Suppressor macrophage treated with lipopolysaccharide for 4 hours (primary cell): ENCODE measurements at regions not wholly inside any gene's neighbourhood (a gene's known extent, or its start where the extent isn't known, plus 50 kb on each side); places are given as distances from the start of the nearest gene placed in this dataset.

Experiments used
- DNase-seq: peaks from one replicate; pipeline ENCODE4 v3.0.0-alpha.2; 2020

DNA sequence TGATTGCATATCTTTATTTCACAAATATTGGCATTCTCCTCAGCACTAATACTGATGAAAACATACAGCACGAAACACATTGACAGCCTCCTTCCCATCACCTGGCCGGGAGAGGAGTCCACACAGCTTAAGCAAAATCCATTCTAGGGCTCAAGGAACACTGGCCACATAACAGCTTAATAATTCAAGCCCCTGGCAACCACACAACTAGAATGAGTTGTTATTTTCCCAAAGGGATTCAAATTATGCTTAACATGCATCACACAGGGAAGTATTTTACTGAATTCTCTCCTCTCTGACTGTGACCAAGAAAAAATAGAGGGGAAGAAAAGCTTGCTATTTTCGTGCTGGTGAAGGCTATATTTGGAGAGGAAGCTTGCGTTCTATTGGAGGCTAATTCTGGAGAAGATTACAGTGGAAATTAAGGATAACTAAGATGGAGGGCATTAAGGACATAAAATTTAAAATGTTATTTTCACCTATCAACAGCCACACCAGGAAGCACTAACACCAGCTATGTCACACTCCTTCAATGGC, 198.5 kb downstream of the ADGRG6 start:
- no peak for DNase-seq

DNA sequence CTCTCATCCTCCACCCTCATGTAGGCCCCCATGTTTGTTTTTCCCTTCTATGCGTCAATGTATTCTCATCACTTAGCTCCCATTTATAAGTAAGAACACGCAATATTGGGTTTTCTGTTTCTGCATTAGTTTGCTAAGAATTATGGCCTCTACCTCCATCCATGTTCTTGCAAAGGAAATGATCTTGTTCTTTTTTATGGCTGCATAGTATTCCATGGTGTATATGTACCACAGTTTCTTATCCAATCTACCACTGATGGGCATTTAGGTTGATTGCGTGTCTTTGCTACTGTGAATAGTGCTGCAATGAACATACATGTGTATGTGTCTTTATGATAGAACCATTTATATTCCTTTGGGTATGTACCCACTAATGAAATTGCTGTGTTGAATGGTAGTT, 200.0 kb downstream of the ADGRG6 start:
- no peak for DNase-seq

DNA sequence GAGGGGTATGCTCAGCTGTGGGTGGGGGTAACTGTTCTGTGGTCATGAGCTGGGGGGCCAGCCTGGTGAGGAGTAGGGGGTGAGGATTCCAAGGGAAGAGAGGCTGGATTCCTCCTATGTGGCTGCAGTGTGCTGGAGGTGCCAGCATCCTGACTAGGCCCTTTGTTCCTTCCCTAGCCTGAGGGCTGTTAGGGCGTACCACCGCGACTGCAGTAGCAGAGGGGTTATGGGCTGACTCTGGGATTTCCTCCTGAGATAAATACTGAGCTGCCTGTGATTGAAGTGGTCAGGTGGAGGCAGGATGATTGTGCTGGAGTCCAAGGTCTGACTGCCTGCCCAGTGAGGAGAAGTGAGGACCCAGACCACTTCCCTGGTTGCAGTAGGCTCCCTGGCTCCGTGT, 205.3 kb downstream of the ADGRG6 start:
- DNase-seq: no peak

DNA sequence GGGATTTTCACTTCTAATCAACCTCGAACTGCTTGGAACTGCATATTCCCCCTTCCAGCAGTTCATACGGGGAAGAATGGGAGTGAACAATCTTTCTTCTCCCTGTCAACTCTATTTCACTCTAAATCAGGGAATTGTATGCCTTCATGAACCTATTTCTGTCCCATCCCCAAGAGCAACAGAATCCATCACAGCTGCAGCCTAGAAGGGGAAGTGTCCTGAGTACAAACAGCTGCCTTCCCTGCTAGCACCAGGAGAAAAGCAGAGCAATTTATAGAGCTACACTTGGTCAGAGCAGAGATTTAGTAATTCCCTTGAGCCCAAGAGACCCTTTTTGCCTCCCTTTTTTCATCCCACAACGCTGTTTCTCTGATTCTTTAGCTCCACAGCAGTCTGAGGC, 208.4 kb downstream of the ADGRG6 start:
- no peak for DNase-seq

DNA sequence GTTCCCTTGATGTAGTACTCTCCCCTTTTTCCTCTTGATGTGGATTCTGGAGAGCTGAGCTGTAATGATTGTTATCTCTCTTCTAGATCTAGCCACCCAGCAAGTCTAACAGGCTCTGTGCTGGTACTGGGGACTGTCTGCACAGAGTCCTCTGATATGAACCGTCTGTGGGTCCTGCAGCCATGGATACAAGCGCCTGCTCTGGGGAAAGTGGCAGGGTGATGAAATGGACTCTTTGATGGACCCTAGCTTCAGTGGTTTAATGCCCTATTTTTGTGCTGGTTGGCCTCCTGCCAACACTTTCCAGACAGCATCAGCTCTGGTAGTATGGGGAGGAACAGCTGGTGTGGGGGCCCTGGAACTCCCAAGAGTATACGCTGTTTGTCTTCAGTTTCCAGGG, 216.3 kb downstream of the ADGRG6 start:
- no peak for DNase-seq

DNA sequence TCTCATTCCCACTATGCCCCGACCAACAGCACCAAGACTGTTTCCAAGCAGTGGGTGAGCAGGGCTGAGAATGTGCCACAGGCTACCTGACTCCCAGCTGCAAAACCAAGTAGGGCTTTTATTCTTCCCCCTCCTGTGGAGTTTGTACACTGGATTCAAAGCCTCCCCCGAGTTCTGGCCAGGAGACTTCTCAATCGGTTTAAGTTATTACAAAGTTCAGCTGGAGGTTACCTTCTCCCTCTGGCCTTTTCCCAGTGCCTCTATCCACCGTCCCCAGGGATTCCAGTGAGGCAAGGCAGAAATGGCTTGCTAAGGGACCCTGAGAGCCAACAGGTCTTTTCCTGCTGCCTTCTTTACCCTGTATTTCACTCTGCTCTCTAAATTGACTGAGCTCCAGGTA, 217.0 kb downstream of the ADGRG6 start:
- no peak for DNase-seq

DNA sequence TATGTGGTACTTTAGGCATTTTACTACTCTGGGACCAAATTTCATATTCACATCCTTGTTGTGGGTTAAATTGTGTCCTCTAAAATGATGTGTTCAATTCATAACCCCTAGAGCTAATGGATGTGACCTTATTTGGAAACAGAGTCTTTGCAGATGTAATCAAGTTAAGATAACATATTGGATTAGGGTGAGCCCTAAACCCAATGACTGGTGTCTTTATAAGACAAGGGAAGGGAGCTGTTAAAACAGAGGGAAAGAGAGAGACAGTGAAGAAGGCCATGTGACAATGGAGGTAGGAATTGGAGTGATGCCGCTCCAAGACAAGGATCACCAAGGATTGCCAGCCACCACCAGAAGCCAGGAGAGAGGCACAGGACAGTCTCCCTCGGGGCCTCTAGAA, 220.0 kb downstream of the ADGRG6 start:
- DNase-seq: no peak

DNA sequence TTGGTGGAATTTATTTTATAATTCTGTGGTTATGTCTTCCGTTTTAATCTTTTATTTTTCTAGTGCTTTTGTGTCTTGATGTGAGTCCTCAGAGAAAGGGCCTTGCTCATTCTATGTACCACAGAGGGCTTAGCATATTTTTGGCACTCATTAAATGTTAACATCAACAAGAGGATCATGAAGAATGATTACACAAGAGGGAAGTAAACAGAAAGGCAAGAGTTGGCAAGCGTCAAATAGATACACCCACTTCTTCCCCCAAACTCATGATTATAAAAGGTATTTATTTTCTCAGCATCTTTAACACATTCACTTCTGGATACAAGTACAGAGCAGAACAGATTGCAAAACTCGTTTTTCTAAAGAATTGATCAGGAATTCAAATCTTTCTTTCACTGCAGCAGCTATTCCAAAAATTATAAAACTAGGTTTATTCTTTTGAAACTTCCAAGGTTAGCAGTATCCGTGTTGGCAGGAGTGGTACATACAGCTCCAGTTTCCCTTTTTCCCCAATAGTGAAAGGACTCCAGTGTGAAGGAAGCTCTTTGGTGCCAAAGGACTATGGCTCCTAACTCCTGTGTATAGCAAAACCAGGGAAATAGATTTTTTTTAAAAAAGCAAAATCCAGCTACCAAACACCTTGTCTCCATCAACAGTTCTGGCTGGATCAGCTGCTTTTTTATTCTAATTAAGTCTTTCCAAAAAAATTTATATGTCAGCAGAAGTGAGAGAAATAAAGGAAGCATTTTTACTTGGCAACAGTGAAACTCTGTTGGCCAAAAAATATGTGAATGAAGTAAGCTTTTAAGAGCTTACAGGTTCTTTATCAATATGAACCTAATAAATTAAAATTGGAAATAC, 221.9 kb downstream of the ADGRG6 start:
- DNase-seq: no peak

DNA sequence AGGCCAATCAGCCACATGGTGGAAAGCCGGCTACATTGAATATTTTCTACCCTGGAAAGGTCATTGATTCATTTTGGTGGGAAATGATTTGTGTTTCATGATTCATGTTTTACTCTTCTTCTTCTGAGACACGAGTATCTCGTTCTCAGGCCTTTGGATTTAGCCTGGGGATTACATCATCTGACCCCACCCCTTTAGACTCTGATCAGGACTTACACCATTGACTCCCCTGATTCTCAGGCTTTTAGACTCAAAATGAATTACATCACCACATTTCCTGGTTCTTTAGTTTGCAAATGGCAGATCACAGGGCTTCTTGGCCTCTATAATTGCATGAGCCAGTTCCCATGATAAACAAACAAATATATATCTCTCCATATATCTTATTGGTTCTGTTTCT, 228.8 kb downstream of the ADGRG6 start:
- DNase-seq: no peak

DNA sequence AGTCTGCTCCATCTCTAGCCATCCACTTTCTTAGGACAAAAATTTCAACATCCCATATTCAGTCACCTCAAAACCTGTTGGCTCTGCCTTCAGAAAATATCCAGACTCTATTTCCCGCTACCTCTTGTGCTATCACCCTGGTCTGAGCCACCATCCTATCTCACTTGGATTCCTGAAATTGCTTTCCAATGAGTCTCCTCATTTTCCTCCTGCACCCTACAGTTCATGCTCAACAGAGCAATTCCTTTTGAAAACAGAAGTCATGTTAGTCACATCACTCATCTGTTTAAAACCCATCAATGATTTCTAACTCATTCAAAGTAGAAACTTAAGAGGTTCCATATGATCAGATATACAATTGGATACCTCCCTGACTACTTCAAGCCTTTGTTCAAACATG, 229.9 kb downstream of the ADGRG6 start:
- no peak for DNase-seq

DNA sequence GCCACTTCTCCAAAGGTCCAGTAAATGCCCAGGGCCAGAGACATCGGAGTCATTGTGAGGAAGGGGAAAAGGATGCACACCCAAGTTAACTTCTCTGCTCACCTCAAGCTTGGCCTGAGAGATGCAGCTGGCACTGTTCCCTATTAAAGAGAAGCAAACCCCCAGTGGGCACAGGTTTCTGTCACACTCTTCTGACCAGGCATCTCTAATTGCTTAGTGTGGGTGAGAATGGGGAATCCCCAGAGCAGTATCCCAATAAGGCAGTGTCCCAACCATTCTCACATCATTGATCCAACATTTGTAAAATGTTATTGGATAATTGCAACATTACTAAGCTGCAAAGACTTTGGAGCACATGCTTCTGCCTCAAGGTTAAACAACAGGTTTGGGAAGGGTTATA, 232.3 kb downstream of the ADGRG6 start:
- no peak for DNase-seq

DNA sequence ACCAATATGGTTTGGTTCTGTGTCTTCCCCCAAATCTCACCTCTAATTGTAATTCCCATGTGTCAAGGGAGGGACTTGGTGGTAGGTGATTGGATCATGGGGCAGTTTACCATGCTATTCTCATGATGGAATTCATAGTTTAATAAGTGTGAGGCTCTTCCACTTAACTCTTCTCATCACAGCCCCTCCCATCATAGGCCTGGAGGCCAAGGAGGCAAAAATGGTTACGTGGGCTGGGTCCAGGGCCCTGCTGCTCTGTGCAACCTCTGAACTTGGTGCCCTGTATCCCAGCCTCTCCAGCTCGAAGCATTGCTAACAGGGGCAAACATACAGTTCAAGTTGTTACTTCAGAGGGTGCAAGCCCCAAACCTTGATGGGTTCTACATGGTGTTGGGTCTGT, 232.7 kb downstream of the ADGRG6 start:
- DNase-seq: no peak

DNA sequence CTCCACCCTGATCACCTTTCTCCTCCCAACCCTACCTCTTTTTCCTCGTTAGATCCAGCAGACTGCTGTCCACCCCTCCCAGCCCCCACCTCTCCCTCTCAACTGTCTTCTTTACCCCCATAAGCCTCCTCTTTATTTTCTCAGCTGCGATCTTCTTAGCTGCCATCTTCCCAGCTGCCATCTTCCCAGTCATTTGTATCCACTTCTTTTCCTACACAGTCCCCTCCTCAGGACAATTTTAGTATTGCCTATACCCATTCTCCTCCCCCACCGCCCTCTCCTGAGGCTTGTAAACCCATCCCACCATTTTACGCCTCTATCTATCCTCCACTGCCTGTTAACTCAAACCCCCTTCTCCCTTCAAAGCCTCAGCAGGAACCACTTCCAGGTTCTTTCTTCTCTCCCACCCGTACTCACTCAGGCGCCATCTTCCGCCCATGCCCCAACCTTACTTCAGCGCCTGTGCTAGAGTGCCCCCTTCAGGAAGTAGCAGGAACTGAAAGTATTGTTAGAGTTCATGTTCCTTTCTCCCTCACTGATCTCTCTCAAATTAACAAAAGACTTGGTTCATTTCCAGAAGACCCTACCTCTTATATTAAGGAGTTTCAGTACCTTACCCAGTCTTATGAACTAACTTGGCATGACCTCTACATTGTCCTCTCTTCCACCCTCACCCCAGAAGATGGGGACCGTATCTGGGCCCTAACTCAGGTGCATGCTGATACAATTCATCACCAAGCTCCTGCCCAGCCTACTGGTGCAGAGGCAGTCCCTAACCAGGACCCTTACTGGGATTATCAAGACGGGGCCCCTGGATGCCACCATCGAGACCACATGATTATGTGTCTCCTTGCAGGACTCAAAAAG, 236.0 kb downstream of the ADGRG6 start:
- peak; percentile 5 for DNase-seq

DNA sequence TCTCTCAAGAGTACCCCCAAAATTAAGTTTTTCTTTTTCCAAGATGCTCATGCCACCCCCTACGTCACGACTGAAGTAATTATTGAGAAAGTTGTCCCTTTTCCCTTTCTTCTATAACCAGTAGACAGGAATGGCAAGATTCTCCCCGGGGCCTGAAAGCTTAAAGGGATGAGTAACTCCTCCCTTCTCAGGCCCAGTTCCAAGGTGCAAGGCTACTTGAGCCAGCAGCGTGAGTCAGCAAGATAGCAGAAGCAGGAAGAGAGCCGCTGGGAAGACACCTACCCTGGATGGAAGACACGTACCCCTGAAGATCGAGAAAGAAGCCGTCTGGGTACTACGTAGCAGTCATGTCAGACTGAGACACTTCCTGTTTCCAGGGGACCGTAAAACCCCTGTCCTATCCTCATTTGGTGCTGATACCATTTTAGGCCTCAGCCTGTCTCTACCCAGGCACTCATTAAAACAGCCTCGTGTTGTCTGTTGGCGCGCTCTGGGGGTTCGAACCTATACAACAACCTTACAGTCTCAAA, 241.0 kb downstream of the ADGRG6 start:
- DNase-seq: no peak

DNA sequence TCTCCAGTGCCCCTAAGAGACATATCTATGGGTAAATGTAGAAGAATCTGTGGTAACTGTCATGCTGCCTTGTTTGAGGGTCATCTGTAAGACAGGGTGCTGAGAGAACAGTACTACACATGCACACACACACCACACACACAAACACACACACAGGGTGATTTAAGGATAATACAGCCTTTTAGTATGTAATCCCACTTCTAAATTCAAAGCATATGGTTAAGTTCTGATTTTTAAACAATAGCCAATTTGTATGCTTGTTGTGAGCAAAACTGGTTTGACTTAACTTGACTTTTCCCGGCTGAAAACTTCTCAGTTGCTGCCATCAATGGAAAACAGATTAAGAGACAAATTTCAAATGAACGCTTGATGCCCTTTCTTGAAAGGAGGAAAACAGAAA, 241.8 kb downstream of the ADGRG6 start:
- no peak for DNase-seq

DNA sequence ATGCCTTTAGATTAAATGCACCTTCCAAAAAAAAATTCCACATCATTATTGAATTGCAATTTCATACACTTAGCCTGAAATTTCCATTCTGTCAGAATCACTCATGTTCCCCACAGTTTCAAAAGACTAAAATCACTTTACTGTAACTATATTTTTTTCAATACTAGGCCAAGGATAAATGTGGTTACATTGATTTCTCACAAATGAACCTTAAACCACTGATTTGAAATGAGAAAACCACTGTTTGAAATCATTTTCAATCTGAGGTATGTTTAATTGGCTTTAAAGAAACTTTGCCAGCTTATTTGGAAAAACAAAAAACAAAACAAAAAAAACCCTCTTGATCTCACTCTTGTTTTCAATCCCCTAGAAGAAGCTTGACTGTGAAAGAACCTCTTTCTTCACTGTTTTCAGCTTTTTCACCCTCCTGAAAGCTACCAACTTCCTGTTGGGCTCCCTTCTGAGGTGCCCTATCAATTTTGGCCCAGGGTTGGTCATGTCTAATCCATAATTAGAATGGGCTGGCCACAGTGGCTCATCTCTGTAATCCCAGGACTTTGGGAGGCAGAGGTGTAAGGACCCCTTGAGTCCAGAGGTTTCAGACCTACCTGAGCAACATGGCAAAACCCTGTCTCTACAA, 242.5 kb downstream of the ADGRG6 start:
- DNase-seq: no peak

DNA sequence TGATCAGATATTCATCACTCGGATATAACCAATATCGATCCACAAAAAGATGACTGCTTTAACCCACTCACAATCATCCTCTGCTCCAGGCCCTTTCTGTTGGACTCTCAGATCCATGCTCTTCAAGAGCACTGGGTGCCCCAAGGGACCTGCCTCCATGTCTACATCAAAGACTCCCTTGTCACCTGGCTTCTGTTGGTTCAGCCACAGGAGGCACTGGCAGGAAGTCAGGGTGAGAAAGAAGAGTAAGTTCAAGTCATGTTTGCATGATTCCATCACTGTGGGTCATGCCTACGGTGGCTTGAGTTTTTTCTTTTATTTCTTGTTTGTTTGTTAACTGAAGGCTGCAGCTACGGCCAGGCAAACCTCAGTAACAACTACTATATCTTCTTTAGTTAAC, 243.3 kb downstream of the ADGRG6 start:
- DNase-seq: no peak

DNA sequence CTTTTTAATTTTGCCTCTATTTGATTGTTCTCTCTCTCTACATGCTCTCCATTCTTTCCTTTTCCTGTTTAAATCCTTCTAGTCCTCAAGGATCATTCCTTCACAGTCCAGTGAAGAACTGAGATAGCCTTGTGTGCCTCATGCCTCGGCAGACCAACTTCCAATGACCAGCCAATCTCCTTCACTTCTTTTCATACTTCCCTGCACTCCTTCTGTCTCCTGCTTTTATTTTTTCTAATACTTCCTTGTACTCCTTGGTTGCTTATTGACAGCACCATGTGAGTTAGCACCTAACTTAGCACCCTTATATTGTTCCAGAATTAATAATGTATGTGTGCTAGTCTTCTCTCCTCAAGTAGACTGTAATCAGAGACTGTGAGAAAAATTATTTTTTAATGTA, 246.8 kb downstream of the ADGRG6 start:
- no peak for DNase-seq

DNA sequence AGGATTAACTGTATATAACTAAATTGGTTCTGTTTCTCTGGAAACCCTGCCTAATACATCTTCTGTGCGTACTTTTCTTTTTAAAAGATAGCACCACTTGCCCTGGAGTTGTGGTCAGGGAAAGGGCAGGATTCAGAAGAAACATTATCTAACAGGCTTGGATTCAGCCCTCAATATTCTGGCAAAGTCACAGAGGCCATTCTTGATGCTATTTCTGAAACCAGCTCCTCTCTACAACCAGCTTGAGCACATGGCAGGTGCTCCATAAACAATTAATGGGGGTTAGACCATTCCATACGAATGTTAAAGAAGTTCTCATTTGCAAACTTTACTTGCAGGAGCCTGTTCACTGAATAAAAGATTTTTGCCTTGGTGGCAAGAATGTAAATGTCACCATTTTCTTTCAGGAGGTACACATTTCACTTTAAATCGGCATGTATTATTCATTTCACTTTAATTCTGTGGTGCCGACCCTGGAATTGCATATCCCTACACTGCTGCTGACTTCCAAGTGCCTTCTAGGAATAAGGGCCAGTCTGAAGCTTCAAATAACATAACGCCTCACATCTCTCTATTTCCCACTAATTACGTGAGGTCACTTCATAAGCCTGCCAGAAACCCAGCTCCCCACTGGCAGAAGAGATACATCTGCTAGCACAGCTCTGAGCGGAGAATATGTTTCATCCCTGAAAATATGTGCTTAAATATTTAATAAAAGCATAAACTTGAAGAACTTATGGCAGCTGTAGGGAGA, 248.7 kb downstream of the ADGRG6 start:
- DNase-seq: no peak

DNA sequence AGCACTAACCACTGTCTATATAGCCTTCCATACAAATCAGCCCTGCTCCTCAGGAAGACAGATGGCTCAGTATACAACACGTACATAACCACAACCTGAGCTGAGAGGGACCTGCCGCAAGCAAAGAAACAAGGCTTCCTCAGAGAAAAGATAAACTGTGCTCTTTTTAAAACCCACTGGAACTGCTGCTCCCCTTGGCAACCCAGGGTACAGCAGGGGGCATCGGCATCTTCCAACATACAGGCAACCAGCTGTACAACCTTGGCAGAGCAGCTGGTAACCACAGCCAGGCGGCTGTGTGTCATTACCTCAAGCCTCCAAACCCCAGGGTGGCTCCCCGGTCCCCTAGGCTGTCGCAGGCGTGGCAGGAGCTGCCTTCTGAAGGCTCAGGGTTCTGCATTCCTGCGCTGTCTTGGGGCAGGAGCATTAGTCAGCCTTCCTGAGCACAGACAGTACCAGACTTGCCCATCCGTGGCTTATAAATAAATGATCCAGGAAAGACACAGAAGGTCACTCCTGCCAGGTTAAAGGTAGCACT, 249.5 kb downstream of the ADGRG6 start:
- DNase-seq: no peak

DNA sequence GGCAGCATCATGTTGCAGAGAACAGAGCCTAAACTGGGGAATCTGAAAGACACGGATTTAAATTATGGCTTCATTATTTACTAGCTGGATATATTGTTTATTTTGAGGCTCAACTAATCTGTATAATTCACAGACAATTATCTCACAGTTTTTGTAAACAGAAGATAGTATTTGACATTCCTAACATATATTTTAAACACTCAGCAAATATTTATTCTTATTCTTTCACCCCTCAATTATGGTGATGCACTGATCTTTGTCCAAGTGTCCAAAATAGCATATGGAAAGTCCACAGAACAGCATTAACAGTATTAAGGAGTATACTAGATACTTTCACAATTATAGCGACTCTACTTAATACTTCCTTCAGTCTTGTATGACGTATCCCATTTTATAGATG, 257.0 kb downstream of the ADGRG6 start:
- no peak for DNase-seq
